ENCODE measurements at regions not wholly inside any gene's neighbourhood (a gene's known extent, or its start where the extent isn't known, plus 50 kb on each side); places are given as distances from the start of the nearest gene placed in this dataset.
"Not testable (repeated sequence)": the region's sequence is repeated elsewhere in the genome, so short reads cannot be mapped to it uniquely, and the experiment has no call there.

- no peak for DNase-seq
- H3K27me3 Mint-ChIP-seq, result no peaks in the 10 kb centered on the region
- H3K4me3 Mint-ChIP-seq, result no peak overlapping the region
- H3K27ac Mint-ChIP-seq, result no peak overlapping the region
- H3K9me3 Mint-ChIP-seq, result peaks cover 13% of the 10 kb centered on the region
- POLR2A ChIA-PET, result no interaction called here
- H3K36me3 Mint-ChIP-seq, result no peaks in the 10 kb centered on the region
- H3K4me1 Mint-ChIP-seq, result no peaks in the 10 kb centered on the region
- ATAC-seq (ENCODE audit: low read depth), result no peak
Measured at GRCh38 chr16:65388592-65388991, 266.7 kb upstream of the CDH11 start.

GRCh38 chr16:65386672-65387071, 264.8 kb upstream of the CDH11 start:
- no peak overlapping the region for H3K4me3 Mint-ChIP-seq
- POLR2A ChIA-PET, result no interaction called here
- no peaks in the 10 kb centered on the region for H3K4me1 Mint-ChIP-seq
- H3K36me3 Mint-ChIP-seq, result no peaks in the 10 kb centered on the region
- H3K27me3 Mint-ChIP-seq, result no peaks in the 10 kb centered on the region
- H3K9me3 Mint-ChIP-seq, result peaks cover 11% of the 10 kb centered on the region
- DNase-seq, result no peak
- H3K27ac Mint-ChIP-seq, result no peak overlapping the region
- ATAC-seq (ENCODE audit: low read depth), result no peak

GRCh38 chr16:65384441-65384840, 262.6 kb upstream of the CDH11 start:
- Mint-ChIP-seq H3K27ac (no peak overlapping the region), H3K9me3 (peaks cover 11% of the 10 kb centered on the region), H3K36me3 (no peaks in the 10 kb centered on the region), H3K27me3 (no peaks in the 10 kb centered on the region), H3K4me1 (no peaks in the 10 kb centered on the region), H3K4me3 (no peak overlapping the region)
- DNase-seq (no peak), ATAC-seq (ENCODE audit: low read depth) (no peak)
- POLR2A ChIA-PET, result no interaction called here

GRCh38 chr16:65377195-65377594, 255.3 kb upstream of the CDH11 start:
- no peak overlapping the region for H3K4me3 Mint-ChIP-seq
- POLR2A ChIA-PET, result no interaction called here
- H3K36me3 Mint-ChIP-seq, result no peaks in the 10 kb centered on the region
- H3K27ac Mint-ChIP-seq, result no peak overlapping the region
- no peak for ATAC-seq (ENCODE audit: low read depth)
- H3K9me3 Mint-ChIP-seq, result peaks cover 1% of the 10 kb centered on the region
- no peak for DNase-seq
- H3K4me1 Mint-ChIP-seq, result no peaks in the 10 kb centered on the region
- no peaks in the 10 kb centered on the region for H3K27me3 Mint-ChIP-seq

- no peak for DNase-seq
- H3K9me3 Mint-ChIP-seq, result peaks cover 1% of the 10 kb centered on the region
- no peak for ATAC-seq (ENCODE audit: low read depth)
- no peaks in the 10 kb centered on the region for H3K4me1 Mint-ChIP-seq
- H3K4me3 Mint-ChIP-seq, result no peak overlapping the region
- H3K27ac Mint-ChIP-seq, result no peak overlapping the region
- no peaks in the 10 kb centered on the region for H3K27me3 Mint-ChIP-seq
- H3K36me3 Mint-ChIP-seq, result no peaks in the 10 kb centered on the region
- POLR2A ChIA-PET, result no interaction called here
Measured at GRCh38 chr16:65376601-65377000, 254.7 kb upstream of the CDH11 start.

GRCh38 chr16:65375651-65376050, 253.8 kb upstream of the CDH11 start:
- DNase-seq (no peak), ATAC-seq (ENCODE audit: low read depth) (no peak)
- peaks cover 1% of the 10 kb centered on the region for H3K9me3 Mint-ChIP-seq
- H3K4me1 Mint-ChIP-seq, result no peaks in the 10 kb centered on the region
- H3K27me3 Mint-ChIP-seq, result no peaks in the 10 kb centered on the region
- H3K4me3 Mint-ChIP-seq, result no peak overlapping the region
- no peaks in the 10 kb centered on the region for H3K36me3 Mint-ChIP-seq
- POLR2A ChIA-PET, result no interaction called here
- H3K27ac Mint-ChIP-seq, result no peak overlapping the region

- DNase-seq (no peak), ATAC-seq (ENCODE audit: low read depth) (no peak)
- H3K4me1 Mint-ChIP-seq, result no peaks in the 10 kb centered on the region
- H3K36me3 Mint-ChIP-seq, result no peaks in the 10 kb centered on the region
- POLR2A ChIA-PET, result no interaction called here
- no peak overlapping the region for H3K4me3 Mint-ChIP-seq
- H3K27ac Mint-ChIP-seq, result no peak overlapping the region
- peaks cover 1% of the 10 kb centered on the region for H3K9me3 Mint-ChIP-seq
- H3K27me3 Mint-ChIP-seq, result no peaks in the 10 kb centered on the region
Measured at GRCh38 chr16:65373097-65373496, 251.2 kb upstream of the CDH11 start.

GRCh38 chr16:65372171-65372570, 250.3 kb upstream of the CDH11 start:
- POLR2A ChIA-PET, result no interaction called here
- Mint-ChIP-seq H3K4me3 (no peak overlapping the region), H3K36me3 (no peaks in the 10 kb centered on the region), H3K4me1 (no peaks in the 10 kb centered on the region), H3K27me3 (no peaks in the 10 kb centered on the region), H3K27ac (no peak overlapping the region), H3K9me3 (peaks cover 1% of the 10 kb centered on the region)
- ATAC-seq (ENCODE audit: low read depth), result no peak
- no peak for DNase-seq

- Mint-ChIP-seq H3K4me3 (no peak overlapping the region), H3K9me3 (no peaks in the 10 kb centered on the region), H3K36me3 (no peaks in the 10 kb centered on the region), H3K27me3 (no peaks in the 10 kb centered on the region), H3K27ac (no peak overlapping the region), H3K4me1 (no peaks in the 10 kb centered on the region)
- ATAC-seq (ENCODE audit: low read depth), result no peak
- POLR2A ChIA-PET, result no interaction called here
- DNase-seq, result no peak
Measured at GRCh38 chr16:65365732-65366715, 244.2 kb upstream of the CDH11 start.

- DNase-seq; ATAC-seq (ENCODE audit: low read depth); H3K9me3 Mint-ChIP-seq; H3K4me3 Mint-ChIP-seq; H3K36me3 Mint-ChIP-seq; POLR2A ChIA-PET; H3K27me3 Mint-ChIP-seq; H3K27ac Mint-ChIP-seq; H3K4me1 Mint-ChIP-seq: not testable (repeated sequence)
Measured at GRCh38 chr16:65356721-65357120, 234.9 kb upstream of the CDH11 start.

- H3K36me3 Mint-ChIP-seq, result no peaks in the 10 kb centered on the region
- no peak overlapping the region for H3K4me3 Mint-ChIP-seq
- H3K4me1 Mint-ChIP-seq, result no peaks in the 10 kb centered on the region
- ATAC-seq (ENCODE audit: low read depth), result no peak
- H3K9me3 Mint-ChIP-seq, result peaks cover 3% of the 10 kb centered on the region
- no peaks in the 10 kb centered on the region for H3K27me3 Mint-ChIP-seq
- POLR2A ChIA-PET, result no interaction called here
- no peak for DNase-seq
- H3K27ac Mint-ChIP-seq, result no peak overlapping the region
Measured at GRCh38 chr16:65355706-65356105, 233.8 kb upstream of the CDH11 start.

GRCh38 chr16:65353183-65353582, 231.3 kb upstream of the CDH11 start:
- POLR2A ChIA-PET, result no interaction called here
- ATAC-seq (ENCODE audit: low read depth) (no peak), DNase-seq (no peak)
- H3K9me3 Mint-ChIP-seq, result peaks cover 3% of the 10 kb centered on the region
- H3K36me3 Mint-ChIP-seq, result no peaks in the 10 kb centered on the region
- H3K27me3 Mint-ChIP-seq, result no peaks in the 10 kb centered on the region
- no peaks in the 10 kb centered on the region for H3K4me1 Mint-ChIP-seq
- H3K27ac Mint-ChIP-seq, result no peak overlapping the region
- H3K4me3 Mint-ChIP-seq, result no peak overlapping the region

- Mint-ChIP-seq H3K9me3 (peaks cover 6% of the 10 kb centered on the region), H3K4me3 (no peak overlapping the region), H3K27me3 (no peaks in the 10 kb centered on the region), H3K36me3 (no peaks in the 10 kb centered on the region), H3K27ac (no peak overlapping the region), H3K4me1 (no peaks in the 10 kb centered on the region)
- ATAC-seq (ENCODE audit: low read depth) (no peak), DNase-seq (no peak)
- POLR2A ChIA-PET, result no interaction called here
Measured at GRCh38 chr16:65349626-65350025, 227.8 kb upstream of the CDH11 start.

- no peak overlapping the region for H3K4me3 Mint-ChIP-seq
- no peaks in the 10 kb centered on the region for H3K4me1 Mint-ChIP-seq
- peaks cover 10% of the 10 kb centered on the region for H3K9me3 Mint-ChIP-seq
- no peak overlapping the region for H3K27ac Mint-ChIP-seq
- H3K27me3 Mint-ChIP-seq, result no peaks in the 10 kb centered on the region
- ATAC-seq (ENCODE audit: low read depth) (no peak), DNase-seq (no peak)
- H3K36me3 Mint-ChIP-seq, result no peaks in the 10 kb centered on the region
- POLR2A ChIA-PET, result no interaction called here
Measured at GRCh38 chr16:65343556-65343955, 221.7 kb upstream of the CDH11 start.

Measured in activated naive CD8-positive, alpha-beta T cell treated with anti-CD3 and anti-CD28 coated beads, Interleukin-2, amount 10 ng/mL, durations not matched to agents 7 days and 5 days (primary cell).